ENCODE measurements at regions not wholly inside any gene's neighbourhood (a gene's known extent, or its start where the extent isn't known, plus 50 kb on each side); places are given as distances from the start of the nearest gene placed in this dataset.

DNA sequence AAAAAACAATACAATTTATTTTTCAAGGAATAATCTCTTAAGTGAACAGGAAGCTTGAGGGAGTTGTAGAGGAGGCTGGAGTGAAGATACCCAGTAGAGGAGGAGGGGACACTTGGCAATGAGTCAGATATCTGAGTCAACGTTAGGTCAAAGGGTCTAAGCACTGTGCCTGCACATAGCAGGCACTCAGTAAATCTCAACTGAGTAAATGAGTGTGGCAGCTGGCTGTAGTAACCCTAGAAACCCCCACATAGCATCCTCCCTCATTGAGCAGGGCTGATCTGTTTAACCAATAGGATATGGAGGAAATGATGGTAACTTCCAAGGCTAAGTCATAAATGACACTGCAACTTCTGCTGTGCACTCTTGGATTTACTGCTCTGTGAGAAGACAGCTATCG lies 186.0 kb upstream of the FAM241A start:
- no peak for FAIRE-seq

More for the DNA sequence above, 186.0 kb upstream of the FAM241A start:
- Histone ChIP-seq H3K4me1 (replicated peaks in 1 of 2; ENCODE audit: control insufficient read depth in 2 of 2, insufficient read depth in 2 of 2, low read length in 2 of 2) (no peaks in the 10 kb centered on the region), H3K9me1 (ENCODE audit: control insufficient read depth, insufficient read depth, low read length) (no peaks in the 10 kb centered on the region), H3K9me3 (replicated peaks; ENCODE audit: control insufficient read depth, insufficient read depth, low read depth, low read length) (no peaks in the 10 kb centered on the region), H3K79me2 (ENCODE audit: control insufficient read depth, insufficient read depth, low read length) (no peaks in the 10 kb centered on the region), H3K27ac (ENCODE audit: extremely low read depth, low read depth, low read length) (no peak overlapping the region), H3K36me3 (ENCODE audit: control insufficient read depth, insufficient read depth, low read length) (no peaks in the 10 kb centered on the region), H3K4me3 (no peak overlapping the region), H3K27me3 (ENCODE audit: control insufficient read depth in 2 of 2, insufficient read depth in 2 of 2, low read length in 2 of 2) (no peaks in the 10 kb centered on the region), H3K4me2 (ENCODE audit: insufficient read depth, low read length) (no peak overlapping the region), H2AFZ (ENCODE audit: low read depth, low read length) (no peak overlapping the region), H3K9ac (ENCODE audit: insufficient read depth in 1 of 2, low read depth in 2 of 2, low read length in 2 of 2) (no peak overlapping the region), H4K20me1 (replicated peaks; ENCODE audit: control insufficient read depth, insufficient read depth, low read length) (no peaks in the 10 kb centered on the region)
- 0% methylated on average over 2 of the region's 2 CpGs for WGBS (ENCODE audit: insufficient coverage, low coverage, missing lambda C conversion rate)
- TF ChIP-seq TEAD2 (tag; IDR thresholded peaks at IDR 0.05) (no peak), DIDO1 (tag; IDR thresholded peaks at IDR 0.05; ENCODE audit: low read depth) (no peak), NCOA2 (IDR thresholded peaks at IDR 0.05; ENCODE audit: partially characterized antibody in 2 of 2) (no peak), ZNF77 (CRISPR knock-in tag; IDR thresholded peaks at IDR 0.05) (no peak), IRF2 (CRISPR knock-in tag; IDR thresholded peaks at IDR 0.05) (no peak), MTA2 (IDR thresholded peaks at IDR 0.05; ENCODE audit: low read depth) (no peak), MEF2A (IDR thresholded peaks at IDR 0.05; ENCODE audit: control insufficient read depth, low read depth, low read length) (no peak)
- TF ChIP-seq, protein P1, sequence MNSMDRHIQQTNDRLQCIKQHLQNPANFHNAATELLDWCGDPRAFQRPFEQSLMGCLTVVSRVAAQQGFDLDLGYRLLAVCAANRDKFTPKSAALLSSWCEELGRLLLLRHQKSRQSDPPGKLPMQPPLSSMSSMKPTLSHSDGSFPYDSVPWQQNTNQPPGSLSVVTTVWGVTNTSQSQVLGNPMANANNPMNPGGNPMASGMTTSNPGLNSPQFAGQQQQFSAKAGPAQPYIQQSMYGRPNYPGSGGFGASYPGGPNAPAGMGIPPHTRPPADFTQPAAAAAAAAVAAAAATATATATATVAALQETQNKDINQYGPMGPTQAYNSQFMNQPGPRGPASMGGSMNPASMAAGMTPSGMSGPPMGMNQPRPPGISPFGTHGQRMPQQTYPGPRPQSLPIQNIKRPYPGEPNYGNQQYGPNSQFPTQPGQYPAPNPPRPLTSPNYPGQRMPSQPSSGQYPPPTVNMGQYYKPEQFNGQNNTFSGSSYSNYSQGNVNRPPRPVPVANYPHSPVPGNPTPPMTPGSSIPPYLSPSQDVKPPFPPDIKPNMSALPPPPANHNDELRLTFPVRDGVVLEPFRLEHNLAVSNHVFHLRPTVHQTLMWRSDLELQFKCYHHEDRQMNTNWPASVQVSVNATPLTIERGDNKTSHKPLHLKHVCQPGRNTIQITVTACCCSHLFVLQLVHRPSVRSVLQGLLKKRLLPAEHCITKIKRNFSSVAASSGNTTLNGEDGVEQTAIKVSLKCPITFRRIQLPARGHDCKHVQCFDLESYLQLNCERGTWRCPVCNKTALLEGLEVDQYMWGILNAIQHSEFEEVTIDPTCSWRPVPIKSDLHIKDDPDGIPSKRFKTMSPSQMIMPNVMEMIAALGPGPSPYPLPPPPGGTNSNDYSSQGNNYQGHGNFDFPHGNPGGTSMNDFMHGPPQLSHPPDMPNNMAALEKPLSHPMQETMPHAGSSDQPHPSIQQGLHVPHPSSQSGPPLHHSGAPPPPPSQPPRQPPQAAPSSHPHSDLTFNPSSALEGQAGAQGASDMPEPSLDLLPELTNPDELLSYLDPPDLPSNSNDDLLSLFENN (IDR thresholded peaks at IDR 0.05; ENCODE audit: low read depth in 2 of 2, low read length in 2 of 2), result no peak
- no TSS peak for BruUV-seq (replicated peaks)
- intact Hi-C loops (cut with micrococcal nuclease), result no loop called here
- DNase-seq (ENCODE audit: extremely low read depth in 1 of 4, low spot score in 3 of 4) (no peak), ATAC-seq (no peak)
- in situ Hi-C loops (cut with MboI), result no loop called here
- ChIA-PET POLR2A (no interaction called here), CTCF (ENCODE audit: low intra/inter-chr PET ratio) (no interaction called here)
